ENCODE measurements at regions not wholly inside any gene's neighbourhood (a gene's known extent, or its start where the extent isn't known, plus 50 kb on each side); places are given as distances from the start of the nearest gene placed in this dataset.
A peak's percentile ranks its signal among the peaks of the same experiment; 100 is the strongest.

- TF ChIP-seq FOXP4 (CRISPR knock-in tag; IDR thresholded peaks at IDR 0.05) (peak; percentile 74), NPAS2 (CRISPR knock-in tag; IDR thresholded peaks at IDR 0.05; ENCODE audit: borderline replicate concordance) (no peak), ZNF18 (CRISPR knock-in tag; IDR thresholded peaks at IDR 0.05; ENCODE audit: insufficient replicate concordance) (peak; percentile 11), ZBTB14 (CRISPR knock-in tag; IDR thresholded peaks at IDR 0.05) (no peak), HMGXB3 (CRISPR knock-in tag; IDR thresholded peaks at IDR 0.05; ENCODE audit: borderline replicate concordance) (no peak), SNAPC4 (CRISPR knock-in tag; IDR thresholded peaks at IDR 0.05) (no peak), THAP9 (CRISPR knock-in tag; IDR thresholded peaks at IDR 0.05; ENCODE audit: borderline replicate concordance) (no peak), SMAD3 (CRISPR knock-in tag; IDR thresholded peaks at IDR 0.05) (no peak), EHMT2 (IDR thresholded peaks at IDR 0.05; ENCODE audit: borderline replicate concordance, low read depth, low read length) (no peak)
Observed at GRCh38 chr2:48250943-48251342, 63.5 kb upstream of the FOXN2 start (continued).
